GF-D8 (cell line): ENCODE measurements at regions not wholly inside any gene's neighbourhood (a gene's known extent, or its start where the extent isn't known, plus 50 kb on each side); places are given as distances from the start of the nearest gene placed in this dataset.

Source experiments
- DNase-seq: peaks from one replicate; lab custom pipeline; 2025; lab: John Stamatoyannopoulos, UW

GRCh38 chr9:99365233-99365980, 143.3 kb downstream of the SEC61B start:
- no peak for DNase-seq

GRCh38 chr9:99366183-99366582, 144.1 kb downstream of the SEC61B start:
- no peak for DNase-seq

- DNase-seq = no peak
These were observed 144.5 kb downstream of the SEC61B start for GRCh38 chr9:99366621-99367020.

DNA sequence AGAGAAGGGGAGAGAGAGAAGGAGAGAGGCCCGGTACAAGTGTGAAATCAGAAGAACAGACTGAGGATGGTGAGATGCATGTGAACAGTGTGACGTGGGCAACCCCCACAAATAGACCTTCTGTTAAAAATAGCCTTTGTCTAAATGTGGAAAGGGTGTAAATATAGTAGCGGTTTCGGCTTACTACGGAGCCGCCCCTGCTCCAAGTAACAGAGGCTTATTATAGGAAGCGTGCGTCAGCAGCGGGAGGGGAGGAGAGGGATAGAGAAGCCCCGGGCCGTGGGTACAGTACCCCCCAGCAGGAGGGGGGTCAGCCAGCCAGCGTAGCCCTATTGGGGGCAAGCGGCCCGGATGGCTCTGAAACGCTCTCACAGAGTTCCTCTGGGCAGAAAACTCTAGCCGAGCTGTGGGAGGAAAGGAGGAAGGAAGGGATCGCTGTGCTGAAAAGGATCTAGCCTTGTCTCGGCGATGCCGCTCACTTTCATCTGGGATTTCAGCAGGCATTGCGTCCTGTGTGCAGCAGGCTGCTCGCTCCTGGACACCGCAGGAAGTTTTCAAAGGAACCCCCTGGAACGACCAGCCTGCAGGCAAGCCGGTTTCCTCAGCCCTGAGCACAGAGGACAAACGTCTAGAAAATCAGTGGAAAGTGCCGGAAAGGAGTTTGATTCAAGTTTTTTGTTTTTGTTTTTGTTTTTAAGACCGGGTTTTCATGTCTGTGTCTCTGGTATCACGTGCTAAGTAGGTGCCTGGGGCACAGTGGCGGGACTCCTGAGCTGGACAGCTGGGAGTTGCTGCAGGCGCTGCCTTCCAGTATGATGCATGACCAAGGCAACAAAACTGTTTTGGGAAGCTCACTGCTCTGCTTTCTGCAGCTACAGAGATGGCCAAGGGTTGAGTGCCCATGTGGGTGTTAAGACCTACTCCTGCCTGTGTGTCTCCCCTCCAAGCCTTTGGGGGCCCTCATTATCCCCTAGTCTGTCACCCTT, 146.6 kb downstream of the SEC61B start:
- DNase-seq = no peak

DNA sequence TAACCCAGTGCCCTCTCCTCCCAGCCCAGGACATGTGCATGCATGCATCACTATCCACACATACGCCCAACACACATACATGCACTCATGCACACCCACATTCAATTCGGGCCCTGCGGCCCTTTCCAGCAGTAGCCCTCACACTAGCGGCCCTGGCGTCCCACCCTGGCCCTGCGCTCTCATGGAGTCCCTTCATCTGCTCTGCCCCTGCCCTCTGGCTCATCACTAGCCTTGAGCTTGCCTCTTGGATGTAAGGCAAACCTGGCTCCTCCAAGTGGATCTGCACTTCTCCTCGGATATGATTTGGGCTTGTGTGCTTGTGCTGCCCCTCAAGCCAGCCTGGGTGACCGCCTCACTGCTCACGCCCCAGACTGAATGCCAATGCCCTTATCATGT, 147.2 kb downstream of the SEC61B start:
- DNase-seq = no peak

GRCh38 chr9:99370376-99370775, 148.3 kb downstream of the SEC61B start:
- DNase-seq = no peak

DNA sequence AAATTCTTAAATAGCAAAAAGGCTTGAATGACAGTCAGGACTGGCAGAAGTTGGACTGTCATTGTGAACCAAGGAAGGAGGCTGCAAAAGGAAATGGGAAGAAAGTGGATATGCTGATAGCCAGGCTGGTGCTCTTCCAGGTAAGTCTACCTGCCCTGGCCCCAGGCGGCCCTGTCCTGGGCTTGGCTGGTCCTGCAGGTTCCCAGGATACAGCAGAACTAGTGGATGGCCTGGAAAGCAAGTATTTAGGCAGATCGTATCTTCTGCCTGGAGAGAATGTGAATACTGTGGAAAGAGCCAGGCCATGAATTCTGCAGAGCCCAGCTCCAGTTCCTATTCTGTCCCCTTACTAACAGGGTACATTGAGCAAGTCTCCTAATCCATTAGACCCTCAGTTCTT, 149.3 kb downstream of the SEC61B start:
- DNase-seq = no peak

- no peak for DNase-seq
These were observed 151.8 kb downstream of the SEC61B start for GRCh38 chr9:99373912-99374311.

GRCh38 chr9:99374793-99375192, 152.7 kb downstream of the SEC61B start:
- no peak for DNase-seq

GRCh38 chr9:99375481-99375880, 153.4 kb downstream of the SEC61B start:
- no peak for DNase-seq

- no peak for DNase-seq
These were observed 156.0 kb downstream of the SEC61B start for GRCh38 chr9:99377790-99378775.

GRCh38 chr9:99383536-99383935, 161.5 kb downstream of the SEC61B start:
- DNase-seq = no peak

GRCh38 chr9:99385215-99385614, 163.1 kb downstream of the SEC61B start:
- no peak for DNase-seq

DNA sequence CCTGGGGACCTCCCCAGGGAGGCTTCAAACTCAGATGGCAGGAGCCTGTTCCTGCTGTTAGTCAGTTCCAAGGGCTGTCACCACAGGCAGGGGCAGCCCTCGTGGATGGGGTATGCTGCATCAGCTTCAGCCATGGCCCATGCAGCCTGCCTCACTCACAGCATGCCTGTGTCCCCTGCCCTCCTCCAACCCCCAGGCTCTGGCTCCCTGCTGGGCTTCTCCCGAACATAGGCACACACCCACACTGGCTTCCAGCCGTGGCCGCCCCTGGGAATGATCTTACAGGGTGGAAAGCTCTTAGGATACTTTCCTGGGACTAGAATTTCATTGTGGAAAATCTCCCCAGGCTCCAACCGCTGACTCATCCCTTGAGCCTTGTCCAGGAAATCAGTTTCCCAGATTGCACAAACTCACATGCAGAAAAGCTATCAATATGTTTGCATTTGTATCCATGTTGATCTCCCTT, 163.8 kb downstream of the SEC61B start:
- DNase-seq = no peak

DNA sequence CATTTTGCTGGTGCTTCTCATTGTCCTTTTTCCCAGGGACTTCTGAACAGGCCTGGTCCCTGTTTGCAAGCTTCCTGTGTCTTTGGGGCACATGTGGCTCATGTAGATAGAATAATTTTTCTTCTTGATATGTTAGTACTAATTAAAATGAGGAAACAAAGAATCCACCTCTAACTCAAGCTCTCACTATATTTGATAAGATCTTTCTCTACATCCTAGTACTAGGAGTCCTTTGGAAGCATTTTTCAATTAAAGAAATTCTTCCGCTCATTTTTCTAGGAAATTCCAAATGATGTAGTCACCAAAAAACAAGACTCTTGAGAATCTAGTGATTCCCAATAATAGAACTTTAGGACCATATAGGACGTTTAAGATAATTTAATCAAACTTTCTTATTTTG, 165.3 kb downstream of the SEC61B start:
- no peak for DNase-seq

- DNase-seq = no peak
These were observed 167.3 kb downstream of the SEC61B start for GRCh38 chr9:99389087-99390033.

GRCh38 chr9:99391937-99392594, 170.0 kb downstream of the SEC61B start:
- no peak for DNase-seq

GRCh38 chr9:99392986-99393385, 170.9 kb downstream of the SEC61B start:
- DNase-seq = no peak

- no peak for DNase-seq
These were observed 171.9 kb downstream of the SEC61B start for GRCh38 chr9:99393993-99394392.

GRCh38 chr9:99398241-99398640, 176.2 kb downstream of the SEC61B start:
- no peak for DNase-seq
